Endothelial cell of umbilical vein (primary cell): ENCODE measurements at regions not wholly inside any gene's neighbourhood (a gene's known extent, or its start where the extent isn't known, plus 50 kb on each side); places are given as distances from the start of the nearest gene placed in this dataset.

ENCODE experiments used
- BruUV-seq: library from RNA; stranded (reverse); fragments of 400-500 nt; replicated peaks from 2 replicates; lab custom pipeline; 2021; lab: Mats Ljungman, UMichigan
- CTCF ChIA-PET: fragments of 300-600, 350-600 bp; sonication (Branson Sonifier 250); formaldehyde crosslinking; loops from one replicate; lab custom pipeline; 2021; ENCODE audit warnings: antibody characterized with exemption, inconsistent platforms; lab: Charles Lee
- POLR2A ChIA-PET: fragments of 300-600, 350-600 bp; sonication (Branson Sonifier 250); formaldehyde crosslinking; loops from one replicate; lab custom pipeline; 2021; ENCODE audit warnings: antibody characterized with exemption, inconsistent platforms; lab: Charles Lee
- DNase-seq: peaks from one replicate; pipeline ENCODE4 v3.0.0-alpha.2; 2011; ENCODE audit warnings: low read depth, low spot score
- FAIRE-seq: peaks from 2 replicates; lab custom pipeline; 2011; peaks lifted over from hg19 to GRCh38; lab: Jason Lieb, UNC
- H2AFZ ChIP-seq: 2 replicates; pipeline ENCODE4 v1.6.0; 2012; ENCODE audit warnings: low read depth, low read length, control low read depth, inconsistent platforms
- H3K27ac ChIP-seq: 2 replicates; pipeline ENCODE4 v1.5.1; 2011; ENCODE audit warnings: low read depth, mild to moderate bottlenecking, control low read depth, low read length, moderate library complexity; ENCODE audit not compliant: insufficient read depth
- H3K27me3 ChIP-seq, 2 experiments: 2 replicates each; pipeline versions ENCODE4 v1.6.0 to v1.6.1; 2011; ENCODE audit warnings: low read length in 2 of 2, mixed read lengths in 1 of 2; ENCODE audit not compliant: control insufficient read depth in 2 of 2, insufficient read depth in 2 of 2
- H3K36me3 ChIP-seq, 2 experiments: 2 replicates in 1 of 2; 3 replicates in 1 of 2; pipeline ENCODE4 v1.5.1; 2011; ENCODE audit warnings: low read length in 2 of 2, mild to moderate bottlenecking in 1 of 2, moderate library complexity in 1 of 2; ENCODE audit not compliant: control insufficient read depth in 2 of 2, insufficient read depth in 2 of 2; ENCODE audit errors: extremely low read depth in 1 of 2
- H3K4me1 ChIP-seq: 3 replicates; pipeline ENCODE4 v1.5.1; 2011; ENCODE audit warnings: mild to moderate bottlenecking, low read length; ENCODE audit not compliant: control insufficient read depth, insufficient read depth; ENCODE audit errors: extremely low read depth
- H3K4me2 ChIP-seq: 2 replicates; pipeline ENCODE4 v1.6.1; 2011; ENCODE audit warnings: low read length, control low read depth, mixed read lengths; ENCODE audit not compliant: insufficient read depth
- H3K4me3 ChIP-seq, 3 experiments: fragments of 200-600 bp in 1 of 3; sonication (generic), shearing (Covaris generic) in 1 of 3; replicated peaks in 1 of 3; 2 replicates each; pipeline ENCODE4 v1.5.1; 2011 to 2016; ENCODE audit warnings: control low read depth in 3 of 3, low read length in 3 of 3, mild to moderate bottlenecking in 2 of 3, inconsistent platforms in 1 of 3, low read depth in 1 of 3, moderate library complexity in 1 of 3; ENCODE audit not compliant: insufficient read depth in 1 of 3
- H3K79me2 ChIP-seq: 2 replicates; pipeline ENCODE4 v1.6.0; 2012; ENCODE audit warnings: low read length, inconsistent platforms; ENCODE audit not compliant: control insufficient read depth, insufficient read depth
- H3K9ac ChIP-seq: replicated peaks from 2 replicates; pipeline ENCODE3; 2011; ENCODE audit warnings: low read length, control low read depth; ENCODE audit not compliant: insufficient read depth; ENCODE audit errors: extremely low read depth
- H3K9me1 ChIP-seq: replicated peaks from 3 replicates; pipeline ENCODE4 v1.6.0; 2011; ENCODE audit warnings: mild to moderate bottlenecking, low read length; ENCODE audit not compliant: control insufficient read depth, insufficient read depth; ENCODE audit errors: extremely low read depth
- H3K9me3 ChIP-seq: replicated peaks from 2 replicates; pipeline ENCODE4 v1.5.1; 2012; ENCODE audit warnings: low read length, inconsistent platforms; ENCODE audit not compliant: control insufficient read depth, insufficient read depth
- H4K20me1 ChIP-seq: replicated peaks from 2 replicates; pipeline ENCODE3; 2011; ENCODE audit warnings: mild to moderate bottlenecking, low read length; ENCODE audit not compliant: control insufficient read depth, insufficient read depth; ENCODE audit errors: extremely low read depth
- EZH2 ChIP-seq: IDR thresholded peaks from 2 replicates; pipeline ENCODE4 v1.6.1; 2012; ENCODE audit warnings: borderline replicate concordance, low read depth, mild to moderate bottlenecking, moderate library complexity, low read length, inconsistent platforms; ENCODE audit not compliant: severe bottlenecking
- FOS ChIP-seq: IDR thresholded peaks from 2 replicates; pipeline ENCODE4 v1.6.1; 2011; ENCODE audit warnings: mild to moderate bottlenecking, low read length, moderate library complexity, borderline replicate concordance; ENCODE audit not compliant: insufficient read depth
- GATA2 ChIP-seq: IDR thresholded peaks from 2 replicates; pipeline ENCODE4 v1.7.0; 2011; ENCODE audit warnings: low read depth, mild to moderate bottlenecking, moderate library complexity, mixed read lengths, low read length; ENCODE audit not compliant: insufficient read length, insufficient read depth
- JUN ChIP-seq: IDR thresholded peaks from 2 replicates; pipeline ENCODE4 v1.6.1; 2011; ENCODE audit warnings: borderline replicate concordance, low read depth; ENCODE audit not compliant: insufficient read length, insufficient read depth
- MYC ChIP-seq: IDR thresholded peaks from one replicate; pipeline ENCODE4 v1.6.1; 2011; ENCODE audit warnings: mild to moderate bottlenecking, low read depth, low read length
- POLR2A ChIP-seq: IDR thresholded peaks from 2 replicates; pipeline ENCODE4 v1.6.1; 2012; ENCODE audit warnings: low read depth, mild to moderate bottlenecking, control low read depth, low read length
- POLR2AphosphoS5 ChIP-seq: IDR thresholded peaks from 2 replicates; pipeline ENCODE4 v1.6.1; 2012; ENCODE audit warnings: low read depth, mild to moderate bottlenecking, control low read depth, low read length, moderate library complexity; ENCODE audit not compliant: insufficient read depth
- dilution Hi-C: fragments of 300-500 bp; cut with MboI; formaldehyde crosslinking; loops from one replicate; pipeline ENCODE4 v1.15.0; 2019; ENCODE audit warnings: low sequenced_read_pairs; ENCODE audit not compliant: extremely low pct_ligation_motif_present
- intact Hi-C: fragments of 100-400 bp; cut with micrococcal nuclease; formaldehyde crosslinking; loops from one replicate; pipeline ENCODE4 v1.10.0; 2022
- TF ChIP-seq, protein P1 (sequence below): IDR thresholded peaks from 2 replicates; pipeline ENCODE4 v1.6.1; 2011; ENCODE audit not compliant: insufficient read depth, insufficient read length
- TF ChIP-seq, protein P2 (sequence below), 2 donors: IDR thresholded peaks; 1 replicate in 1 of 2; 2 replicates in 1 of 2; pipeline ENCODE4 v1.5.1; 2011; ENCODE audit warnings: low read length in 2 of 2, mild to moderate bottlenecking in 2 of 2, moderate library complexity in 2 of 2, control low read depth in 1 of 2, inconsistent platforms in 1 of 2, low read depth in 1 of 2; ENCODE audit not compliant: insufficient read depth in 1 of 2; ENCODE audit errors: extremely low read depth in 1 of 2

DNA sequence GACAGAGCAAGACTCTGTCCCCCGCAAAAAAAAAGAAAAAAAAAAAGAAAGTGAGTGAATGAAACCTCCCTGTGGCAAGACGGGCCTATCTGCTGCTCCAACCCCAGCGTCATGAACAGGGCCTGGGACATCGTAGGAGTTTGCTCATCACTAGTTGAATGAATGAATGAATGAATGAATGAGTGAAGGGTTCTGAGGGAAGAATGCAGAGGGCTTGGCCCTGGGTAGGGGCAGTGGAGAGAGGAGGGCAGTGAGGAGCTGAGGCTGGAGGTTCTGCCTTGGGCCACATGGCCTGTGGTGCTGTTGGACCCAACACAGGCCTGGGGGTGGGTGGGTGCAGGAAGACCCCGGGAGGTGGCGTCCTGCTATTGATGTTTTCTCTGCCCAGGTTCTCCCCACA is 125.5 kb upstream of the CIBAR2 start:
- H3K4me3 ChIP-seq = no peak overlapping the region
- dilution Hi-C loops = no loop called here
- FAIRE-seq (peak; percentile 8), DNase-seq (no peak)
- ChIA-PET POLR2A (no interaction called here), CTCF (interaction anchor here (1.2 to 2.8 kb wide), 4 partner anchors 8 to 123 kb away, joined by 4 to 15 read pairs (median 5); no protein-coding TSS in a partner anchor)
- no peak overlapping the region for H3K9ac ChIP-seq
- BruUV-seq = no TSS peak
- no peak for TF ChIP-seq MYC
- TF ChIP-seq JUN = no peak
- TF ChIP-seq FOS = no peak
- no peak for TF ChIP-seq POLR2A
- TF ChIP-seq, protein P1, sequence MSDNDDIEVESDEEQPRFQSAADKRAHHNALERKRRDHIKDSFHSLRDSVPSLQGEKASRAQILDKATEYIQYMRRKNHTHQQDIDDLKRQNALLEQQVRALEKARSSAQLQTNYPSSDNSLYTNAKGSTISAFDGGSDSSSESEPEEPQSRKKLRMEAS = no peak
- TF ChIP-seq EZH2 = no peak
- TF ChIP-seq, protein P2, sequence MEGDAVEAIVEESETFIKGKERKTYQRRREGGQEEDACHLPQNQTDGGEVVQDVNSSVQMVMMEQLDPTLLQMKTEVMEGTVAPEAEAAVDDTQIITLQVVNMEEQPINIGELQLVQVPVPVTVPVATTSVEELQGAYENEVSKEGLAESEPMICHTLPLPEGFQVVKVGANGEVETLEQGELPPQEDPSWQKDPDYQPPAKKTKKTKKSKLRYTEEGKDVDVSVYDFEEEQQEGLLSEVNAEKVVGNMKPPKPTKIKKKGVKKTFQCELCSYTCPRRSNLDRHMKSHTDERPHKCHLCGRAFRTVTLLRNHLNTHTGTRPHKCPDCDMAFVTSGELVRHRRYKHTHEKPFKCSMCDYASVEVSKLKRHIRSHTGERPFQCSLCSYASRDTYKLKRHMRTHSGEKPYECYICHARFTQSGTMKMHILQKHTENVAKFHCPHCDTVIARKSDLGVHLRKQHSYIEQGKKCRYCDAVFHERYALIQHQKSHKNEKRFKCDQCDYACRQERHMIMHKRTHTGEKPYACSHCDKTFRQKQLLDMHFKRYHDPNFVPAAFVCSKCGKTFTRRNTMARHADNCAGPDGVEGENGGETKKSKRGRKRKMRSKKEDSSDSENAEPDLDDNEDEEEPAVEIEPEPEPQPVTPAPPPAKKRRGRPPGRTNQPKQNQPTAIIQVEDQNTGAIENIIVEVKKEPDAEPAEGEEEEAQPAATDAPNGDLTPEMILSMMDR (IDR thresholded peaks at IDR 0.05; ENCODE audit: extremely low read depth in 1 of 2, insufficient read depth in 1 of 2, low read depth in 1 of 2, low read length in 2 of 2) = no peak
- no peak for TF ChIP-seq GATA2
- TF ChIP-seq POLR2AphosphoS5 = no peak
- no peaks in the 10 kb centered on the region for H3K36me3 ChIP-seq
- H3K9me1 ChIP-seq = no peaks in the 10 kb centered on the region
- H3K27me3 ChIP-seq = no peaks in the 10 kb centered on the region
- H3K4me2 ChIP-seq = no peak overlapping the region
- H3K79me2 ChIP-seq = no peaks in the 10 kb centered on the region
- no peaks in the 10 kb centered on the region for H3K9me3 ChIP-seq
- intact Hi-C loops = no loop called here
- H3K27ac ChIP-seq = no peak overlapping the region
- H4K20me1 ChIP-seq = no peaks in the 10 kb centered on the region
- H2AFZ ChIP-seq = no peak overlapping the region
- peaks cover 14% of the 10 kb centered on the region for H3K4me1 ChIP-seq
